ENCODE measurements at regions not wholly inside any gene's neighbourhood (a gene's known extent, or its start where the extent isn't known, plus 50 kb on each side); places are given as distances from the start of the nearest gene placed in this dataset.

GRCh38 chr19:31578326-31578725 lies 229.1 kb upstream of the TSHZ3 start:
- no peak overlapping the region for H3K4me3 ChIP-seq
- no peak for ATAC-seq
- H3K36me3 ChIP-seq: no peaks in the 10 kb centered on the region
- no peak overlapping the region for H3K27ac ChIP-seq
- 95 to 100% methylated on average over 1 to 3 of the region's 3 CpGs for WGBS, 2 donors (ENCODE audit: low coverage in 1 of 2)
- no peaks in the 10 kb centered on the region for H3K4me1 ChIP-seq
- TF ChIP-seq POLR2AphosphoS5 (IDR thresholded peaks at IDR 0.05) (no peak), POLR2A (IDR thresholded peaks at IDR 0.05) (no peak), EP300 (IDR thresholded peaks at IDR 0.05) (no peak)
- TF ChIP-seq, protein P1, sequence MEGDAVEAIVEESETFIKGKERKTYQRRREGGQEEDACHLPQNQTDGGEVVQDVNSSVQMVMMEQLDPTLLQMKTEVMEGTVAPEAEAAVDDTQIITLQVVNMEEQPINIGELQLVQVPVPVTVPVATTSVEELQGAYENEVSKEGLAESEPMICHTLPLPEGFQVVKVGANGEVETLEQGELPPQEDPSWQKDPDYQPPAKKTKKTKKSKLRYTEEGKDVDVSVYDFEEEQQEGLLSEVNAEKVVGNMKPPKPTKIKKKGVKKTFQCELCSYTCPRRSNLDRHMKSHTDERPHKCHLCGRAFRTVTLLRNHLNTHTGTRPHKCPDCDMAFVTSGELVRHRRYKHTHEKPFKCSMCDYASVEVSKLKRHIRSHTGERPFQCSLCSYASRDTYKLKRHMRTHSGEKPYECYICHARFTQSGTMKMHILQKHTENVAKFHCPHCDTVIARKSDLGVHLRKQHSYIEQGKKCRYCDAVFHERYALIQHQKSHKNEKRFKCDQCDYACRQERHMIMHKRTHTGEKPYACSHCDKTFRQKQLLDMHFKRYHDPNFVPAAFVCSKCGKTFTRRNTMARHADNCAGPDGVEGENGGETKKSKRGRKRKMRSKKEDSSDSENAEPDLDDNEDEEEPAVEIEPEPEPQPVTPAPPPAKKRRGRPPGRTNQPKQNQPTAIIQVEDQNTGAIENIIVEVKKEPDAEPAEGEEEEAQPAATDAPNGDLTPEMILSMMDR (IDR thresholded peaks at IDR 0.05): no peak
- no peaks in the 10 kb centered on the region for H3K27me3 ChIP-seq
- no peaks in the 10 kb centered on the region for H3K9me3 ChIP-seq

DNA sequence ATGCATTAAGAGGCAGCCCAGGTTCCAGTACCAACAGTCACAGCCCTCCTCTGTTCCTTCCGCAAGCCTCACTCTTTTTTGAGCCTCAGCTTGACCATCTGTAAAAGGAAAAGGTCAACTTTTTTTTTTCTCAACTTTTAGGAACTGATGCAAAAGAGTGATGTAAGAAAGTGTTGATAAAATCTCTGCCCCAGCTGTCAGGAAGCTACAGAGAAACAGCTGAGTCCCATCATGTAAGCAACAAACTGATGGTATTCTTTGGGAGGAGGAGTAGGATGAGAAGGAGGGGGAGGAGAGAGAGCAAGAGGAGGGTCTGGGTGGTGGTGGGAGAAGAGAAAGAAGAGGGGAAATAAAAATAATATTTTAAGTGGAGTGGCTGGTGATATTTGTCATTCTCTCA lies 233.9 kb upstream of the TSHZ3 start:
- TF ChIP-seq, protein P1 (IDR thresholded peaks at IDR 0.05): no peak
- TF ChIP-seq EP300 (IDR thresholded peaks at IDR 0.05) (no peak), POLR2A (IDR thresholded peaks at IDR 0.05) (no peak), POLR2AphosphoS5 (IDR thresholded peaks at IDR 0.05) (no peak)
- Histone ChIP-seq H3K36me3 (no peaks in the 10 kb centered on the region), H3K27me3 (no peaks in the 10 kb centered on the region), H3K9me3 (no peaks in the 10 kb centered on the region), H3K4me3 (no peak overlapping the region), H3K4me1 (no peaks in the 10 kb centered on the region), H3K27ac (no peak overlapping the region)
- ATAC-seq: no peak
- WGBS, 2 donors (ENCODE audit: low coverage in 1 of 2): 50% methylated on average over 1 of the region's 1 CpG; no CpG with 5 or more reads in 1 of the 2 donors

DNA sequence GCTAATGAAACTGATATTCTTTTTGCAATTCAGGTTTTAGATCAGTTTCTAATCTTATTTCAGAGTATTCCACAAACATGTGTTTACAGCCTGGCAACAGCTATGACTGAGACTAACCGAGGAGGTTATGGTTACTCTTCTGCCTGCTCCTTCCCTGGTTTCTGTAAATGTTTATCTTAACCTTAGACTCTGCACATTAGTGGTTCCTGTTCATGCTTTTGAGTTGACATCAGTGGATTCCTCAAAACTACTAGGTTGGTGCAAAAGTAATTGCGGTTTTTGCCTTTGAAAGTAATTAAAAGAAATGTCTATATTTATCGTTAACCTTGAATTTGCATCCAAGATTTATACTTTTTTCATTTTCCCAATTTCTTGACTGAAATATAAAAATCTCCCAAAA lies 237.0 kb upstream of the TSHZ3 start:
- peaks cover 12% of the 10 kb centered on the region for H3K27me3 ChIP-seq
- ATAC-seq: no peak
- no peaks in the 10 kb centered on the region for H3K36me3 ChIP-seq
- no peaks in the 10 kb centered on the region for H3K9me3 ChIP-seq
- no peaks in the 10 kb centered on the region for H3K4me1 ChIP-seq
- TF ChIP-seq, protein P1 (IDR thresholded peaks at IDR 0.05): no peak
- 33 to 67% methylated on average over 2 to 3 of the region's 3 CpGs for WGBS, 2 donors (ENCODE audit: low coverage in 1 of 2)
- no peak overlapping the region for H3K27ac ChIP-seq
- no peak overlapping the region for H3K4me3 ChIP-seq

DNA sequence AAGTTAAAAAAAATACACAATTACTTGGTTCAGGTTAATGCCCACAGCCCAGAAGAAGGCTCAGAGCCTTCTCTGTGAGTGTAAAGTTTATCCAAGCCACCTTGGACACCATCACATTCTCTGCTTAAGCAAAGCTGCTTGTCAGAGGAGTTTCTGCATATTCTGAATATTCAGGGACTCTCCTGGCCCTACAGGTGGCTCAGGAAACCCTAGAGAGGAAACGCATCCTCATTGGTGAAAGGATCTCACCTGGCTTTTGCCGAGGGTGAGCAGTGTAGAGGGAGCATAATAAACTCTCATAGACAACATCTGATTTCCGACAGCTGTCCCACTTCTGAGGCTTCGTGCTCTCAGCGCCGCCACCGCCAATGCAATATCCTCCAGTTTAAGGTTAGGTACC lies 239.9 kb upstream of the TSHZ3 start:
- TF ChIP-seq, protein P1 (IDR thresholded peaks at IDR 0.05): no peak
- TF ChIP-seq EP300 (IDR thresholded peaks at IDR 0.05) (no peak), POLR2AphosphoS5 (IDR thresholded peaks at IDR 0.05) (no peak), POLR2A (IDR thresholded peaks at IDR 0.05) (no peak)
- Histone ChIP-seq H3K27ac (no peak overlapping the region), H3K4me1 (no peaks in the 10 kb centered on the region), H3K9me3 (no peaks in the 10 kb centered on the region), H3K4me3 (no peak overlapping the region), H3K27me3 (peaks cover 16% of the 10 kb centered on the region), H3K36me3 (no peaks in the 10 kb centered on the region)
- 64 to 86% methylated on average over 4 to 7 of the region's 7 CpGs for WGBS, 2 donors (ENCODE audit: low coverage in 1 of 2)
- ATAC-seq: no peak

DNA sequence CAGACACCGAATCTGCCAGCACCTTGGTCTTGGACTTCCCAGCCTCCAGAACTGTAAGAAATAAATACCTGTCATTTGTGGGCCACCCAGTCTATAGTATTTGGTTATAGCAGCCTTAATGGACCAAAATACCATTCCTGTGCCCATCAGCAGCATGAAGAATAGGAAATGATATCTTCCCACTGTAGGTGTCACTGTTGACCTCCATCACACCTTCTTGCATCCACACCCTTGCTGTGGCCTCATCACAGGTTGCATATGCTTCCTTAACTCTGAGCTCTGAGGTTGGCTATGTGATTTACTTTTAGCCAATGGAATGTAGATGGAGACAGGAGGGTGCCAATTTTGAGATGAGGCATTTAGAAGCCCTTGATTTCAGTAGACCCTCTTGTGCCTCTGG lies 242.0 kb upstream of the TSHZ3 start:
- H3K9me3 ChIP-seq: no peaks in the 10 kb centered on the region
- H3K36me3 ChIP-seq: no peaks in the 10 kb centered on the region
- H3K4me1 ChIP-seq: no peaks in the 10 kb centered on the region
- ATAC-seq: no peak
- no peak overlapping the region for H3K4me3 ChIP-seq
- no peak for TF ChIP-seq EP300 (IDR thresholded peaks at IDR 0.05)
- TF ChIP-seq, protein P1 (IDR thresholded peaks at IDR 0.05): no peak
- no peak for TF ChIP-seq POLR2AphosphoS5 (IDR thresholded peaks at IDR 0.05)
- TF ChIP-seq POLR2A (IDR thresholded peaks at IDR 0.05): no peak
- H3K27ac ChIP-seq: no peak overlapping the region
- H3K27me3 ChIP-seq: peaks cover 16% of the 10 kb centered on the region
- WGBS, 2 donors (ENCODE audit: low coverage in 1 of 2): 83 to 92% methylated on average over 1 of the region's 1 CpG

All from gastroesophageal sphincter (tissue), 4 donors.